ENCODE measurements at regions not wholly inside any gene's neighbourhood (a gene's known extent, or its start where the extent isn't known, plus 50 kb on each side); places are given as distances from the start of the nearest gene placed in this dataset.
"Not testable (repeated sequence)": the region's sequence is repeated elsewhere in the genome, so short reads cannot be mapped to it uniquely, and the experiment has no call there.

- DNase-seq: no peak
Measured at GRCh38 chr16:88309174-88309907, 73.4 kb upstream of the ZNF469 start.

GRCh38 chr16:88309908-88310265 lies 72.9 kb upstream of the ZNF469 start:
- no peak for DNase-seq

GRCh38 chr16:88310796-88311605 lies 71.8 kb upstream of the ZNF469 start:
- DNase-seq: no peak

GRCh38 chr16:88311860-88312259 lies 70.9 kb upstream of the ZNF469 start:
- not testable (repeated sequence) for DNase-seq

GRCh38 chr16:88312732-88313131 lies 70.0 kb upstream of the ZNF469 start:
- no peak for DNase-seq

GRCh38 chr16:88314991-88315542 lies 67.7 kb upstream of the ZNF469 start:
- DNase-seq: no peak

- DNase-seq: no peak
Measured at GRCh38 chr16:88315543-88316105, 67.1 kb upstream of the ZNF469 start.

- DNase-seq: no peak
Measured at GRCh38 chr16:88316151-88316550, 66.6 kb upstream of the ZNF469 start.

GRCh38 chr16:88316941-88317612 lies 65.7 kb upstream of the ZNF469 start:
- DNase-seq: no peak

GRCh38 chr16:88317613-88317965 lies 65.2 kb upstream of the ZNF469 start:
- no peak for DNase-seq

- no peak for DNase-seq
Measured at GRCh38 chr16:88318051-88318450, 64.7 kb upstream of the ZNF469 start.

- DNase-seq: no peak
Measured at GRCh38 chr16:88318521-88318920, 64.2 kb upstream of the ZNF469 start.

- DNase-seq: no peak
Measured at GRCh38 chr16:88319116-88319965, 63.4 kb upstream of the ZNF469 start.

GRCh38 chr16:88320947-88321634 lies 61.7 kb upstream of the ZNF469 start:
- DNase-seq: no peak

- DNase-seq: no peak
Measured at GRCh38 chr16:88321635-88322499, 60.9 kb upstream of the ZNF469 start.

GRCh38 chr16:88322500-88322970 lies 60.2 kb upstream of the ZNF469 start:
- no peak for DNase-seq

- no peak for DNase-seq
Measured at GRCh38 chr16:88323041-88323440, 59.7 kb upstream of the ZNF469 start.

GRCh38 chr16:88323546-88324330 lies 59.0 kb upstream of the ZNF469 start:
- DNase-seq: no peak

- no peak for DNase-seq
Measured at GRCh38 chr16:88325087-88325750, 57.5 kb upstream of the ZNF469 start.
